HEK293 (cell line): ENCODE measurements at regions not wholly inside any gene's neighbourhood (a gene's known extent, or its start where the extent isn't known, plus 50 kb on each side); places are given as distances from the start of the nearest gene placed in this dataset.

ENCODE experiments used
- KLF10 ChIP-seq: fragments of 450-650 bp; IDR thresholded peaks from 2 replicates; pipeline ENCODE4 v1.5.1; 2018; ENCODE audit warnings: missing biosample characterization, mild to moderate bottlenecking, missing genetic modification characterization
- YY1 ChIP-seq: fragments of 450-650 bp; formaldehyde crosslinking; IDR thresholded peaks from 2 replicates; pipeline ENCODE4 v1.5.1; 2018; ENCODE audit warnings: missing biosample characterization, missing genetic modification characterization
- ZNF274 ChIP-seq, 2 experiments: fragments of 200-500 bp in 1 of 2; fragments of 450-650 bp in 1 of 2; sonication (Bioruptor generic) in 1 of 2; formaldehyde crosslinking in 1 of 2; IDR thresholded peaks; 2 replicates each; pipeline versions ENCODE4 v1.5.1 to v1.6.1; 2014 to 2016; ENCODE audit warnings: borderline replicate concordance in 1 of 2, inconsistent platforms in 1 of 2, low read length in 1 of 2, missing biosample characterization in 1 of 2, missing genetic modification characterization in 1 of 2
- ZNF302 ChIP-seq: fragments of 450-650 bp; formaldehyde crosslinking; IDR thresholded peaks from 2 replicates; pipeline ENCODE4 v1.5.1; 2016; ENCODE audit warnings: missing biosample characterization, missing genetic modification characterization, low read depth
- ZNF324 ChIP-seq: fragments of 450-650 bp; formaldehyde crosslinking; IDR thresholded peaks from 2 replicates; pipeline ENCODE4 v1.5.1; 2016; ENCODE audit warnings: missing biosample characterization, missing genetic modification characterization
- ZNF335 ChIP-seq: fragments of 450-650 bp; formaldehyde crosslinking; conservative IDR thresholded peaks from 2 replicates; pipeline ENCODE4 v1.5.1; 2016; ENCODE audit warnings: missing biosample characterization, missing genetic modification characterization
- ZNF366 ChIP-seq: fragments of 450-650 bp; formaldehyde crosslinking; conservative IDR thresholded peaks from 2 replicates; pipeline ENCODE4 v1.5.1; 2016; ENCODE audit warnings: missing biosample characterization, missing genetic modification characterization
- ZNF391 ChIP-seq: fragments of 450-650 bp; formaldehyde crosslinking; IDR thresholded peaks from 2 replicates; pipeline ENCODE4 v1.5.1; 2016; ENCODE audit warnings: low read depth, missing biosample characterization, missing genetic modification characterization, borderline replicate concordance
- ZNF558 ChIP-seq: fragments of 450-650 bp; formaldehyde crosslinking; IDR thresholded peaks from 2 replicates; pipeline ENCODE4 v1.5.1; 2016; ENCODE audit warnings: missing biosample characterization, missing genetic modification characterization
- ZNF768 ChIP-seq: fragments of 450-650 bp; formaldehyde crosslinking; IDR thresholded peaks from 2 replicates; pipeline ENCODE4 v1.5.1; 2018; ENCODE audit warnings: missing biosample characterization, mild to moderate bottlenecking, missing genetic modification characterization
- ZSCAN16 ChIP-seq: fragments of 450-650 bp; formaldehyde crosslinking; IDR thresholded peaks from 2 replicates; pipeline ENCODE4 v1.5.1; 2016; ENCODE audit warnings: missing biosample characterization, missing genetic modification characterization
- TF ChIP-seq, protein P1 (sequence below): fragments of 450-650 bp; formaldehyde crosslinking; IDR thresholded peaks from 2 replicates; pipeline ENCODE4 v1.5.1; 2016; ENCODE audit warnings: missing biosample characterization, missing genetic modification characterization
- TF ChIP-seq, protein P2 (sequence below): fragments of 450-650 bp; formaldehyde crosslinking; IDR thresholded peaks from 2 replicates; pipeline ENCODE4 v1.5.1; 2016; ENCODE audit warnings: missing biosample characterization, missing genetic modification characterization
- TF ChIP-seq, protein P3 (sequence below): fragments of 450-650 bp; formaldehyde crosslinking; IDR thresholded peaks from 2 replicates; pipeline ENCODE4 v1.5.1; 2016; ENCODE audit warnings: missing biosample characterization, missing genetic modification characterization

DNA sequence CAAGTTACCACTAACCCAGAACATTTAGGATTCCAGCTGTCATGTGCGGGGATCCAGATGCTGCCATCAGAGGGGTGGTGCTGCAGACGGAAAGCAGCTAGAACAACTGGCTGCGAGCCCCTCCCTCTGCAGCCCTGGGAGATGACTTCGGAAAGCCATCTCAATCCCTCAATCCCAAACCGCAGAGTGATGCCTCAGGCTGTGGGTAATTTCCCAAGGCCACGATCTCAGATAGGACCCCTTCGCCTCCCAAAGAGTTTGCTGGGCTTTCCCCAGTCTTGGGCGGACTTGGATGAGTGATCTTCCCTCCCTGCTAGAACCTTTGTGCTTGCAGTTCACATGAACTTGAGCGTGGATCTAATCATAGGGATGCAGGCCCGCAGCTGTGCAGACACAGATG, 71.3 kb upstream of the EN2 start:
- TF ChIP-seq KLF10 (no peak), ZNF558 (tag by site-specific recombination) (no peak), ZNF335 (tag by site-specific recombination) (no peak), ZNF768 (tag by site-specific recombination) (no peak), ZNF366 (tag by site-specific recombination) (no peak), ZNF274 (IDR thresholded peaks at IDR 0.05; ENCODE audit: low read length) (no peak), ZNF274 (tag by site-specific recombination; IDR thresholded peaks at IDR 0.05; ENCODE audit: borderline replicate concordance) (no peak), ZNF391 (tag by site-specific recombination) (no peak), ZNF324 (tag by site-specific recombination) (no peak), ZSCAN16 (no peak), ZNF302 (tag by site-specific recombination) (no peak), YY1 (no peak)
- TF ChIP-seq, protein P1, sequence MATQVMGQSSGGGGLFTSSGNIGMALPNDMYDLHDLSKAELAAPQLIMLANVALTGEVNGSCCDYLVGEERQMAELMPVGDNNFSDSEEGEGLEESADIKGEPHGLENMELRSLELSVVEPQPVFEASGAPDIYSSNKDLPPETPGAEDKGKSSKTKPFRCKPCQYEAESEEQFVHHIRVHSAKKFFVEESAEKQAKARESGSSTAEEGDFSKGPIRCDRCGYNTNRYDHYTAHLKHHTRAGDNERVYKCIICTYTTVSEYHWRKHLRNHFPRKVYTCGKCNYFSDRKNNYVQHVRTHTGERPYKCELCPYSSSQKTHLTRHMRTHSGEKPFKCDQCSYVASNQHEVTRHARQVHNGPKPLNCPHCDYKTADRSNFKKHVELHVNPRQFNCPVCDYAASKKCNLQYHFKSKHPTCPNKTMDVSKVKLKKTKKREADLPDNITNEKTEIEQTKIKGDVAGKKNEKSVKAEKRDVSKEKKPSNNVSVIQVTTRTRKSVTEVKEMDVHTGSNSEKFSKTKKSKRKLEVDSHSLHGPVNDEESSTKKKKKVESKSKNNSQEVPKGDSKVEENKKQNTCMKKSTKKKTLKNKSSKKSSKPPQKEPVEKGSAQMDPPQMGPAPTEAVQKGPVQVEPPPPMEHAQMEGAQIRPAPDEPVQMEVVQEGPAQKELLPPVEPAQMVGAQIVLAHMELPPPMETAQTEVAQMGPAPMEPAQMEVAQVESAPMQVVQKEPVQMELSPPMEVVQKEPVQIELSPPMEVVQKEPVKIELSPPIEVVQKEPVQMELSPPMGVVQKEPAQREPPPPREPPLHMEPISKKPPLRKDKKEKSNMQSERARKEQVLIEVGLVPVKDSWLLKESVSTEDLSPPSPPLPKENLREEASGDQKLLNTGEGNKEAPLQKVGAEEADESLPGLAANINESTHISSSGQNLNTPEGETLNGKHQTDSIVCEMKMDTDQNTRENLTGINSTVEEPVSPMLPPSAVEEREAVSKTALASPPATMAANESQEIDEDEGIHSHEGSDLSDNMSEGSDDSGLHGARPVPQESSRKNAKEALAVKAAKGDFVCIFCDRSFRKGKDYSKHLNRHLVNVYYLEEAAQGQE (tag by site-specific recombination), result no peak
- TF ChIP-seq, protein P2, sequence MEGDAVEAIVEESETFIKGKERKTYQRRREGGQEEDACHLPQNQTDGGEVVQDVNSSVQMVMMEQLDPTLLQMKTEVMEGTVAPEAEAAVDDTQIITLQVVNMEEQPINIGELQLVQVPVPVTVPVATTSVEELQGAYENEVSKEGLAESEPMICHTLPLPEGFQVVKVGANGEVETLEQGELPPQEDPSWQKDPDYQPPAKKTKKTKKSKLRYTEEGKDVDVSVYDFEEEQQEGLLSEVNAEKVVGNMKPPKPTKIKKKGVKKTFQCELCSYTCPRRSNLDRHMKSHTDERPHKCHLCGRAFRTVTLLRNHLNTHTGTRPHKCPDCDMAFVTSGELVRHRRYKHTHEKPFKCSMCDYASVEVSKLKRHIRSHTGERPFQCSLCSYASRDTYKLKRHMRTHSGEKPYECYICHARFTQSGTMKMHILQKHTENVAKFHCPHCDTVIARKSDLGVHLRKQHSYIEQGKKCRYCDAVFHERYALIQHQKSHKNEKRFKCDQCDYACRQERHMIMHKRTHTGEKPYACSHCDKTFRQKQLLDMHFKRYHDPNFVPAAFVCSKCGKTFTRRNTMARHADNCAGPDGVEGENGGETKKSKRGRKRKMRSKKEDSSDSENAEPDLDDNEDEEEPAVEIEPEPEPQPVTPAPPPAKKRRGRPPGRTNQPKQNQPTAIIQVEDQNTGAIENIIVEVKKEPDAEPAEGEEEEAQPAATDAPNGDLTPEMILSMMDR (tag by site-specific recombination), result no peak
- TF ChIP-seq, protein P3, sequence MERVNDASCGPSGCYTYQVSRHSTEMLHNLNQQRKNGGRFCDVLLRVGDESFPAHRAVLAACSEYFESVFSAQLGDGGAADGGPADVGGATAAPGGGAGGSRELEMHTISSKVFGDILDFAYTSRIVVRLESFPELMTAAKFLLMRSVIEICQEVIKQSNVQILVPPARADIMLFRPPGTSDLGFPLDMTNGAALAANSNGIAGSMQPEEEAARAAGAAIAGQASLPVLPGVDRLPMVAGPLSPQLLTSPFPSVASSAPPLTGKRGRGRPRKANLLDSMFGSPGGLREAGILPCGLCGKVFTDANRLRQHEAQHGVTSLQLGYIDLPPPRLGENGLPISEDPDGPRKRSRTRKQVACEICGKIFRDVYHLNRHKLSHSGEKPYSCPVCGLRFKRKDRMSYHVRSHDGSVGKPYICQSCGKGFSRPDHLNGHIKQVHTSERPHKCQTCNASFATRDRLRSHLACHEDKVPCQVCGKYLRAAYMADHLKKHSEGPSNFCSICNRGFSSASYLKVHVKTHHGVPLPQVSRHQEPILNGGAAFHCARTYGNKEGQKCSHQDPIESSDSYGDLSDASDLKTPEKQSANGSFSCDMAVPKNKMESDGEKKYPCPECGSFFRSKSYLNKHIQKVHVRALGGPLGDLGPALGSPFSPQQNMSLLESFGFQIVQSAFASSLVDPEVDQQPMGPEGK (tag by site-specific recombination), result no peak
